Right cardiac atrium (tissue), 5 donors: ENCODE measurements at regions not wholly inside any gene's neighbourhood (a gene's known extent, or its start where the extent isn't known, plus 50 kb on each side); places are given as distances from the start of the nearest gene placed in this dataset.
A peak's percentile ranks its signal among the peaks of the same experiment; 100 is the strongest.

Experiments used
- ATAC-seq, 2 donors: fragments of 200-7000 bp; cut with Tn5 transposase; one replicate each; pipeline versions ENCODE4 v1.8.0 to v1.9.1; 2020; ENCODE audit warnings: moderate library complexity in 2 of 2, mild to moderate bottlenecking in 1 of 2
- DNase-seq, 3 donors: peaks; one replicate each; pipeline ENCODE4 v3.0.0-alpha.2; 2020
- H3K27ac ChIP-seq: one replicate; pipeline ENCODE4 v1.5.1; 2013; ENCODE audit warnings: mild to moderate bottlenecking, low read length, control low read depth, moderate library complexity
- H3K27me3 ChIP-seq: one replicate; pipeline ENCODE4 v1.6.1; 2013; ENCODE audit not compliant: control insufficient read depth, insufficient read depth
- H3K4me1 ChIP-seq: one replicate; pipeline ENCODE4 v1.6.1; 2013; ENCODE audit warnings: low read length; ENCODE audit not compliant: control insufficient read depth, insufficient read depth
- H3K4me3 ChIP-seq: one replicate; pipeline ENCODE4 v1.5.1; 2013; ENCODE audit warnings: low read length, control low read depth
- H3K9me3 ChIP-seq: one replicate; pipeline ENCODE4 v1.6.1; 2013; ENCODE audit warnings: low read length; ENCODE audit not compliant: control insufficient read depth
- WGBS: extraction: QIAGEN DNeasy Blood & Tissue Kit; methylation state at CpG from one replicate; pipeline ENCODE4 v1.1.7; 2013; 5-methylcytosine and 5-hydroxymethylcytosine counted together
- intact Hi-C, 4 donors: fragments of 100-400 bp; cut with DNase I; formaldehyde crosslinking; loops; one replicate each; pipeline versions ENCODE4 v1.11.0 to v1.14.0; 2022 to 2023
- donor health status: healthy with polysubstance abuse.
- donor health status: DM: no; HTN: yes; CAD: no.
- donor health status: DM: no; HTN: no; CAD: no.
- donor health status: DM: no; HTN: yes; CAD: no; lungs with severe emphysema.
- donor health status: DM: yes; HTN: yes; CAD: no.

DNA sequence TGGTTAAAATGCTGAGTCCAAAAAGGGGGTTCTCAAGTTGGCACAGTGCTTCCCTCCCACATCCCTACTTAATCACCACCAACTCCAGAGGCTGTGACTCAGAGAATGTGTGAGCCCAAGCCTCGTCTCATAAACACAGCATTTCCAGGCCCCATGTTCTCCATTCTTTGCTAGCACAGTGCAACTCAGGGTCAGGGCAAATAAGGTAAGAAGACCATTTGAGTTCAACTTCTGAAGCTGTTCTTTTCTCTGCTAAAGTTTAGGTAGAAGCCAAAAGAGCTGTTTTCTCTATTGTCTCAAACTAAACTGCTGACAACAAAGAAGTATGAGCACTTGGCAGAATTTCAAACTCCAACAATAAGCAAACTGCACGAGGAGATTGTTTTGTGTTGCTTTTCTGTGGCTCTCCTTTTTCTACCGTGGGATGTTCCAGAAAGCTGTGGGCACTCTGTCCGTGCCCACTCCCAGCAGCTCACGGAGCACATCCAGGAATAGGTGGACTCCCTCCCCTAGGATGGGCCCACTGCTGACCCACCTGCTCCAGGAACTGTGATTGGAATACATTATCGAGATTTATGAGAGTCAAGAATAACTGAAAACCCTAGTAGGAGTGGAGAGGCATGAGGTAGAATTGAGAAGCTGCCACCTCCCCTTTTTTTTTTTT lies 494.3 kb downstream of the COG6 start:
- ATAC-seq (peak; percentile 82 to 88), DNase-seq (peak in 1 of 3 donors; percentile 34)
- Histone ChIP-seq H3K4me1 (peaks cover 2% of the 10 kb centered on the region), H3K4me3 (no peak overlapping the region), H3K27me3 (no peaks in the 10 kb centered on the region), H3K27ac (peak overlapping the region; percentile 66), H3K9me3 (no peaks in the 10 kb centered on the region)
- WGBS, result 36% methylated on average over 6 of the region's 6 CpGs
- intact Hi-C loops, result no loop called here

DNA sequence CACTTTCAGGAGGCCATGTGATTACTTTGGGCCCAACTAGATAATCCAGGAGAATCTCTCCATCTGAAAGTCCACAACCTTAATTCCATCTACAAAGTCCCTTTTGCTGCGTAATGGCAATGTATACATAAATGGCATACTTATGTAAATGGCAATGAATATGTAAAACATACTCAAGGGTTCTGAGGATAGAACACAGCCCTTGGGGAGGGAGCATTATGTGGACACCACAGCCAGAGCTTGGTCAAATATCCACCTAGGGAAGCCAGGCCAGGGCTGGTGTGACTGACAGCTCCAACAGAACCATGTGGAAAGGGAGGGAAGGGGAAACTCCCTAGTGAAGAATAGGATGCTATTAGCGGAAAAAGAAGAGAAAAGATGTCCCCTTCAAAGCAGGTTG lies 496.2 kb downstream of the COG6 start:
- intact Hi-C loops, result no loop called here
- no peaks in the 10 kb centered on the region for H3K9me3 ChIP-seq
- ATAC-seq (no peak), DNase-seq (no peak)
- no peak overlapping the region for H3K4me3 ChIP-seq
- H3K27me3 ChIP-seq, result no peaks in the 10 kb centered on the region
- 97% methylated on average over 2 of the region's 2 CpGs for WGBS
- no peak overlapping the region for H3K27ac ChIP-seq
- H3K4me1 ChIP-seq, result peaks cover 2% of the 10 kb centered on the region

DNA sequence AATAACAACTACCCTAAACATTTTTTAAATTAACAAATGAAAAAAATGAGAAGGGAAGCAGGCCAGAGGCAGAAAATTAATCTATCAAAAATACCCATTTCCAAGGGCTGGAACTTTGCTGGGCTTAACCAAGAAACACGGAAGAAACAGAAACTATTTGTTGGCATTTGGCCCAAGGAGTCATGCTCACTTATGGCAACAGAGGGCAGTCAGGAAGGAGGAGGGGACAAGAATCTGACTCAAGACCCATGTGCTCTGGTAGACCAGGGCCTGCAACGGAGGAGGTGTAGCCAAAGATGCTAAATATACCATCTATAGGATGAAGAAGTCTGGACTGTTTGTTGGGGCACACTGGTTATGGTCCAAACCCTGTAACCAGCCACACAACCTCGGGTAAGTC lies 496.7 kb downstream of the COG6 start:
- Histone ChIP-seq H3K27me3 (no peaks in the 10 kb centered on the region), H3K4me1 (peaks cover 2% of the 10 kb centered on the region), H3K4me3 (no peak overlapping the region), H3K9me3 (no peaks in the 10 kb centered on the region), H3K27ac (no peak overlapping the region)
- no peak for DNase-seq
- WGBS, result 65% methylated on average over 3 of the region's 3 CpGs
- intact Hi-C loops, result no loop called here
- peak in 1 of 2 donors; percentile 58 for ATAC-seq

DNA sequence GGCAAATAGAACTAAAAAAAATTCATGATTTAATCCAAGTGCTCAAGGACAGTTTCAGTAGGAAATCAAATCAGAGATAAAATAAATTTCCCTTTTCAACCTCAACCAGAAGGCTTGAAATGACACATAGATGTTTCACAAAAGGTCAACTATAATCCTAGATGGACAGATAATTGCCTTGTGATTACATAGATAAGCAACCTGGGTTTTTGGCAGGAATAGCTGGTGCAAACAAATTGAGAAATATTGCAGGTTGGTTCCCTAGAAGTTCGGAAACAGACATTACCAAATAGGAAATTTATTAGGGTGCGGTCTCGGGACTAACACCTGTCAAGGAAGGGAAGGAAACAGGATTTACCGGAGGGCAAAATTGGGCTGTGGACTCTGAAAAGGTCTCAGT lies 497.5 kb downstream of the COG6 start:
- intact Hi-C loops, result no loop called here
- ATAC-seq, result no peak

DNA sequence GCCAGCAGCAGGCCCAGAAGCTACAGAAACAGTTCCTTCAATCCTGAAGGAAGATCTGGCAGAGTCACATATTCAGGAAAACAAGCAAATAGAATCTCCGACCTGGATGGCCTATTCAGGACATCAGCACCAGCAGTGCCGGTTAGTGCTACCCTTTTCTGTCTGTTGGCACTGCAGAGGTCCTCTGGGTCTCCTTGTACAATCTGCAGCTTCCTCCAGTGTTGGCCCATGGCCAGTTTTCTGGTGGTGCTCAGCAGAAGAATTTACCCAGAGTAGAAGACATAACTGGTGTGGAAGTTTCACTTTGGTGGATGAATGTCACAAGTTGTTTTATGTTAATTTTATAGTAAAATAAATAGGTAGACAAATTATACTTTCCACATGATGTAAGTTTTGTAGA lies 498.1 kb downstream of the COG6 start:
- no peak overlapping the region for H3K27ac ChIP-seq
- H3K9me3 ChIP-seq, result no peaks in the 10 kb centered on the region
- no peak overlapping the region for H3K4me3 ChIP-seq
- ATAC-seq, result no peak
- DNase-seq, result peak in 2 of 3 donors; percentile 42 to 77
- 41% methylated on average over 2 of the region's 2 CpGs for WGBS
- H3K4me1 ChIP-seq, result peaks cover 2% of the 10 kb centered on the region
- no peaks in the 10 kb centered on the region for H3K27me3 ChIP-seq
- intact Hi-C loops, result no loop called here

More for the DNA sequence above, 497.5 kb downstream of the COG6 start:
- WGBS, result 87% methylated on average over 4 of the region's 4 CpGs
- Histone ChIP-seq H3K27ac (no peak overlapping the region), H3K27me3 (no peaks in the 10 kb centered on the region), H3K4me1 (peaks cover 2% of the 10 kb centered on the region), H3K4me3 (no peak overlapping the region), H3K9me3 (no peaks in the 10 kb centered on the region)
- DNase-seq, result no peak

DNA sequence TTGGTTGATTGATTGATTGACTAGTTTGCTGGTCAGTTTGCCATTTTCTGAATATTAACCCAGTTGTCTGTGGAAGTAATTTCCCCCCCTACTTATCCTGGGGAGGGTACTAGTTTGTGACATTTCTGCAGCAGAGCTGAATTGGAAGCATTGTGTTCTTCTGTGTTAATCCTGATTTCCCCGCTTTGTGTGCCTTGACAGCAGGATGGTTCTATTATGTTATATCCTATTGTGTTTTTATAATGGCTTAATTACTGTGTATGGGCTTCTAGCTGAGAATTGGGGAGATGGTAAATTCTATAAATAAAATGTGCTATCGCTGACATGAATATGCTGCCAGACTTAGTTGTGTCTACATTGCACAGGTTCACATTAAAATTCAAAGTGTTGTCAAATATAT lies 499.7 kb downstream of the COG6 start:
- intact Hi-C loops, result no loop called here
- no peak for DNase-seq
- ATAC-seq, result no peak
- Histone ChIP-seq H3K4me3 (no peak overlapping the region), H3K4me1 (no peaks in the 10 kb centered on the region), H3K9me3 (no peaks in the 10 kb centered on the region), H3K27me3 (no peaks in the 10 kb centered on the region), H3K27ac (no peak overlapping the region)
- WGBS, result over 99% methylated on average over 2 of the region's 2 CpGs

DNA sequence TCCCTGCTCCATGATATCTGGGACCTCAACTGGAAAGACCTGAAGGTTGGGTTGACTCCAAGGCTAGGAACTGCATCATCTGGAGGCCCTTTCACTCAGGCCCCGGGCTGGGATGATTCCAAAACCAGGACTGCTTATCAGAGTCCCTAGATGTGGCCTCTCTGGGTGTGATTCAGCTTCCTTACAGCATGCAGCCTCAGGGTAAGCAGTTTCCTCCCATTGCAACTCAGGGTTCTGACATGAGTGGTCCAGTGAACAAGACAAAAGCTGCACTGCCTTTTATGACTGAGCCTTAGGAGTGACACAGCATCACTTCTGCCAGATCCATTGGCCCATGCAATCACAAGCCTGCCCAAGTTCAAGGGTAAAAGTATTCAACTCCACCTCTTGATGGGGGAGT lies 502.8 kb downstream of the COG6 start:
- Histone ChIP-seq H3K4me1 (no peaks in the 10 kb centered on the region), H3K27ac (no peak overlapping the region), H3K4me3 (no peak overlapping the region), H3K27me3 (no peaks in the 10 kb centered on the region), H3K9me3 (no peaks in the 10 kb centered on the region)
- intact Hi-C loops, result no loop called here
- 18% methylated on average over 1 of the region's 1 CpG for WGBS
- DNase-seq (peak in 1 of 3 donors; percentile 32), ATAC-seq (peak; percentile 42 to 86)

DNA sequence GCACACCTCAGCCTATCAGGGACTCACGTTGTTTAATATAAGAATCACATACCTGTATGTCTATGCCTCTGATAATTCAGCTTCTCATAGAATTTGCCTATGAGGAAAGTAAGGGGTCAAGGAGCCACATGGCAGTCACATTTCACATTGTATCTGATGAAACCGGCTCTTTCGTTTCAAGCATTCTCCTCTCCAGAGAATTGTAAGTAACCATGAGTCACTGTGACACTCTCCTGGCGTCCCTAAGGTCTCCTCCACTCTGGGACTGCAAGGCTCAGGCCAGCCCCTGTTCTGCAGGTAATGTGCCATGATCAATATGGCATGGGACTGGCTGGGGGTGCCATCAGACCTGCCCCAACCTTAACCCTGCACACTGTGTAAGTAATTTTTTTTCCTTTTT lies 503.3 kb downstream of the COG6 start:
- peaks cover 2% of the 10 kb centered on the region for H3K4me1 ChIP-seq
- H3K4me3 ChIP-seq, result no peak overlapping the region
- intact Hi-C loops, result no loop called here
- H3K27me3 ChIP-seq, result no peaks in the 10 kb centered on the region
- no peaks in the 10 kb centered on the region for H3K9me3 ChIP-seq
- WGBS, result 89% methylated on average over 4 of the region's 4 CpGs
- H3K27ac ChIP-seq, result no peak overlapping the region
- ATAC-seq (no peak), DNase-seq (no peak)

DNA sequence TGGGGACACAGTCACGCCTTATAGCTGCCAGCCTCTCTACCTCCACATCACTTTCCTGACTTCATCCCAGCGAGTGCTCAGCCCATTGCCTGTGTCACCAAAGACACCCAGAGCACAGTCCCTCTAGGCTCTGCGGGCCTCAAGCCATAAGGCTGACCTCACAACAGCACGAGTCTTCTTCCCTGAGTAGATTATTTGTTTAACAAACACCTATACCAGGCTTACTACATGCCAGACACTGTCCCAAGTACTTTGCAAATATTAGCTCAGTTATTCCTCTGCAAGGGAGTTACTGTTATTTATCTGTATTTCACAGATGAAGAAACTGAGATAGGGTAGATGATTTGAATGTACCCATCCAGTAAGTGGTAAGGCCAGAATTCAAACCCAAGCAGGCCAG lies 504.3 kb downstream of the COG6 start:
- 96% methylated on average over 4 of the region's 4 CpGs for WGBS
- Histone ChIP-seq H3K27me3 (no peaks in the 10 kb centered on the region), H3K9me3 (no peaks in the 10 kb centered on the region), H3K4me3 (no peak overlapping the region), H3K4me1 (peaks cover 2% of the 10 kb centered on the region), H3K27ac (no peak overlapping the region)
- DNase-seq, result no peak
- intact Hi-C loops, result no loop called here
- no peak for ATAC-seq

DNA sequence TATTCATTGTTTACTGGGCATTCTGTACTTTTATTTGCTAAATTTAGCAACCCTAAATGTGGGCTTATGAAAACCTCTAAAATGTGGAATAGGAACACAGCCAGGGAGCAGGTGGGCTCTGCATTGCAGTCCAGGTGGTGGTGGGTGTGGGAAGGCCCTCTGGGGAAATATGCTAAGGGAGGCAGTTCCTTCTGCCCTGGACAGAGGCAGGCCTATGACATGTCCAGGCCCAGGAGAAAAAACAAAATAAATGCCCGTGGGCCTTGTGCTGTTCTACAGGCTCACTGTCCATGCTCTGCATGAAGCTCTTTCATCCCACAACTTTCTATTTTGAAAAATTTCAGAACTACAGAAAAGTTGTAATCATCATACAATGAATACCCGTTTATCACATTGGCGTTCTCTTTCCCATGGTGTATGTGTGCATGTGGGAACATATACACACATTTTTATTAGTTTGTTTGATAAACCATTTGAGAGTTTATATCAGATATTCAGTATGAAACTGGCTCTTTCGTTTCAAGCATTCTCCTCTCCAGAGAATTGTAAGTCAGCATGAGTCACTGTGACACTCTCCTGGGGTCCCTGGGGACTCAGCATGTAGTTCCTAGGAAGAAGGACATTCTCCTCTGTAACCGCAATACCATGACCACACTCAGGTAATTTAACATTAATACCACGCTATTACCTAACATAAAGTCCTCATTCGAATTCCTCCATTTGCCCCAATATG lies 505.3 kb downstream of the COG6 start:
- Histone ChIP-seq H3K4me1 (peaks cover 2% of the 10 kb centered on the region), H3K27ac (no peak overlapping the region), H3K27me3 (no peaks in the 10 kb centered on the region), H3K9me3 (no peaks in the 10 kb centered on the region), H3K4me3 (no peak overlapping the region)
- 89% methylated on average over 7 of the region's 7 CpGs for WGBS
- intact Hi-C loops, result no loop called here
- ATAC-seq (no peak), DNase-seq (no peak)

DNA sequence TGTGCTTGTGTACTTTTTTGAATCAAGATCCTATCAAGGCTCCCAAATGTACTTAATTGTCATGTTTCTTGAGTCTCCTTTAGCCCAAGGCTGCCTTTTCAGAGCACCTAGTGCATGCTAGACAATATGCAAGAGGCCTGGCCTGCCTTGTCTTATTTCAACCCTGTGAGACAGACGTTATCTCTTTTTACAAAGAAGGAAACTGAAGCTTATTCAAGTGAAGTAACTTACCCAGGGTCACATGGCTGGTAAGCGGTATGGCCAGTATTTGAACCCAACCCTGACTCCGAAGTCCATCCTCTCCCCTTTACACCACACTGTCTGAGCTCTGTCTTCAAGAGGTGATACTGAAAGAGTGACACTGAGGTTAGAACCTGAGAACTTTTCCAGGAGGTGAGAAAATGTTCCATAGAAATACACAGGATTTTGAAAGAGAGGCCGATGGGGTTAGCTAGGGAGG lies 505.1 kb downstream of the FOXO1 start:
- 95% methylated on average over 4 of the region's 4 CpGs for WGBS
- no peak overlapping the region for H3K27ac ChIP-seq
- intact Hi-C loops, result no loop called here

More for the DNA sequence above, 505.1 kb downstream of the FOXO1 start:
- H3K4me3 ChIP-seq, result no peak overlapping the region
- peaks cover 2% of the 10 kb centered on the region for H3K4me1 ChIP-seq
- H3K9me3 ChIP-seq, result no peaks in the 10 kb centered on the region
- DNase-seq (no peak), ATAC-seq (no peak)
- H3K27me3 ChIP-seq, result no peaks in the 10 kb centered on the region
